Transverse colon (tissue), 4 donors: ENCODE measurements at regions not wholly inside any gene's neighbourhood (a gene's known extent, or its start where the extent isn't known, plus 50 kb on each side); places are given as distances from the start of the nearest gene placed in this dataset.

Experiments
- CTCF ChIP-seq, 5 experiments: fragments of 200-600 bp in 3 of 5; fragments of 450-650 bp in 2 of 5; sonication (generic) in 3 of 5; IDR thresholded peaks; 1 replicate in 2 of 5; 2 replicates in 3 of 5; pipeline ENCODE4 v1.5.1; 2016 to 2017; ENCODE audit warnings: antibody characterized with exemption in 5 of 5, inconsistent platforms in 3 of 5, mild to moderate bottlenecking in 2 of 5, moderate library complexity in 1 of 5
- POLR2A ChIP-seq: fragments of 450-650 bp; IDR thresholded peaks from one replicate; pipeline ENCODE4 v1.6.1; 2016; ENCODE audit warnings: antibody characterized with exemption, mild to moderate bottlenecking, moderate library complexity
- POLR2AphosphoS5 ChIP-seq, 3 donors: sonication (generic); formaldehyde crosslinking; IDR thresholded peaks; one replicate each; pipeline ENCODE4 v1.6.1; 2016; ENCODE audit warnings: antibody characterized with exemption in 3 of 3

- TF ChIP-seq POLR2A (no peak), CTCF (IDR thresholded peaks at IDR 0.05) (peak in 1 of 5 experiments; percentile 26), POLR2AphosphoS5 (IDR thresholded peaks at IDR 0.05) (no peak)
Measured at GRCh38 chr5:113806250-113806649, 292.8 kb downstream of the YTHDC2 start.
